HUDEP-2 (cell line): ENCODE measurements at regions not wholly inside any gene's neighbourhood (a gene's known extent, or its start where the extent isn't known, plus 50 kb on each side); places are given as distances from the start of the nearest gene placed in this dataset.

ENCODE experiments used
- DNase-seq, 76 experiments: peaks; one replicate each; lab custom pipeline; 2025; ENCODE audit not compliant: unreplicated experiment in 76 of 76; lab: John Stamatoyannopoulos, UW

DNA sequence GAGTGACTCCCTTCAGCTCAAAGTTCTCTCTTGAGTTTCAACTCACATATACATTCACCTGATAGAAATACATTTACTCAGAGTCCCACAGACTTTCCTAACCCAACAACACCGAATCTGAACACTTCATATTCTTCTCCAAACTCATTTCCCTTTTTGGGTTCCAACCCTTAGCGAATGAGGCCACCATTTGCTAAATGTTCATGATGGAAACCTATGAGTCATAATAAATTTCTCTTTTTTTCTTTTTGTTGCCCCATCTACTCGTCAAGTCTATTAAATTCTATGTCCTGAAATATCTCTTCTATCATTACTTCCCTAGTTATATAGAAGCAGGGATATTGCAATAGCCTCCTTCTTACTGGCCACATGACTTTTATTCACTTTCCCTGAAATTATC, 100.1 kb downstream of the HLX start:
- no peak for DNase-seq

DNA sequence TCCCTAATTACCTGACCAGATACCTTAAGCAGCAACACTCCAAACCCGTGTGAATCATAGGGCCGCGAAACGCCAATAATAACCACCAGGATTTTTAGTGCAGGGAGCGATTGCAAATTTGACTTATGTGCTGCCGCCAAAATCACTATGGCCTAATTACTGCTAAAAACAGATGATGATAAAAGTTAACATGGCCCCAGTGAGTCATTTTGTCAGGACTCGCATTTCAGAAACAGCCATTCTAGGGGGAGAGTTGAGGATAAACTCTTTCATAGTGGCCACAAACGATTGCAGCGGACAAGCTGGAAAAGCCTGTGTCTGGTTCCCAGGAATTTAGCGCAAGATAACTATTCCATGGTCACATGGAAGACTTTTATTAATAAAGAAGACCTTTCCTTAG, 103.4 kb downstream of the HLX start:
- DNase-seq: no peak

DNA sequence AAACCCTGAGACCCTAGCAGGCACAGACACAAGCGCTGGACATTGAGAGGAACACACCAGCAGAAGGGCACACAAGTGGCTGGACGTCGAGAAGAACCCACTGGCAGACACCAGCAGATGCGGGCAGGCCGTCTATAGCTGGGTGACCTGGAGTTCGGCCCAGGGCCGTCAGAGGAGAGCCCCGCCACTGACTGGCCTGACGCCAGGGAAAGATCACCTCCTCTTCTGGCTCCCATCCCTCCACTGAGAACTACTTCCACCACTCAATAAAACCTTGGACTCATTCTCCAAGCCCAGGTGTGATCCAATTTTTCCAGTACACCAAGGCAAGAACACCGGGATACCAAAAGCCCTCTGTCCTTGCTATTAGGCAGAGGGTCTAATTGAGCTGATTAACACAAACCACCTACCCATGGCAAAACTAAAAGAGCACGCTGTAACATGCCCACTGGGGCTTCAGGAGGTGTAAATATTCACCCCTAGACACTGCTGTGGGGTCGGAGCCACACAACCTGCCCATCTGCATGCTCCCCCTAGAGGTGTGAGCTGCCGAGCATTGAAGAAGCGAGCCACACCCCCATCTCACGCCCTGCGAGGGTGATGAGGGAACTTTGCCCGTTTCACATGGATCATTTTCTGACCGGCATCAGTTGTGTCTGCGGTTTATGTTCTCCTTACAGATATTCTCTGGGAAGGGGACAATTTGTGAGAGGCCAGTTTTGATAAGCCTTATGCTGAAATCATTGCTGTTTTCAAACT, 104.8 kb downstream of the HLX start:
- no peak for DNase-seq

DNA sequence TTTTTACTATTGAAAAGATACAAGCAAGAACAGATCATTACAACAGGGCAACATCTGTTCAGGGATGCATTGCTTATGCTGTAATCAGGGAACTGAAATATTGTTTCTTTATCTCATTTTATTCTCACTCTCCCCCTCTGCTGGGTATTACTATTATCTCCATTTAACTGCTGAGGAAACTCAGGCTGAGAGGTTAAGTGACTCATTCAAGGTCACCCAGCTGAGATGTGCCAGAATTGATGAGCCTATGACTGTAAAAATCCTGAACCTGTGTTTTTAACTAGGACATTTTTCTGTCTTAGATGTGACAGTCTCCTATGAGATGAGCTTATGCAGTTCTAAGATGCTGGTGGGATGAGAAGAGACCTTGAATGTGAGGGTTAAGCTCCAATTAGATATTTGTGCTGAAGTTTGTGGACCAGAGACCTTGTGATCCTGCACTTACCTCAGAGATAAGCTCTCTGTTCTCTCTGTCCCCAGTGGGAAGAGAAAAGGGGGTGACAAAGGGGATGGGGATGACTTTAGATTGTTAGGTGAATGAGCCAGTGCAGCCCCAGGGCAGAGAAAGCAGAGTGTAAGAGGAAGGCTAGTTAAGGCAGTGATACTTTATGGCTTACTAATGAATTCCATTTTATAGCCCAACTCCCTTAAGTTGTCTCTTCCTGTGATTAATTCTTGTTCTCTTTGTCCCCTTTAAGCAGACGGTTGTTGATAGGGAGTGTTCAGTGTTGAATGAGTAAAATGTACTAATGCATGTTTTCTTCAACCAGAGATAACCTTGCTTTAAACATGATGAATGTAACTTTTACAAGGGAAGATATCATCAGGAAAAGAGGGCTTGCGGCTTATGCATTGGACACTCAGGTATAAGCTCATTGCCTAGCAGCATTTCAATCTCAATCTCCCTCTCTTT, 111.4 kb downstream of the HLX start:
- peak in 25 of 76 experiments; percentile 2 to 67 (median 22) for DNase-seq

DNA sequence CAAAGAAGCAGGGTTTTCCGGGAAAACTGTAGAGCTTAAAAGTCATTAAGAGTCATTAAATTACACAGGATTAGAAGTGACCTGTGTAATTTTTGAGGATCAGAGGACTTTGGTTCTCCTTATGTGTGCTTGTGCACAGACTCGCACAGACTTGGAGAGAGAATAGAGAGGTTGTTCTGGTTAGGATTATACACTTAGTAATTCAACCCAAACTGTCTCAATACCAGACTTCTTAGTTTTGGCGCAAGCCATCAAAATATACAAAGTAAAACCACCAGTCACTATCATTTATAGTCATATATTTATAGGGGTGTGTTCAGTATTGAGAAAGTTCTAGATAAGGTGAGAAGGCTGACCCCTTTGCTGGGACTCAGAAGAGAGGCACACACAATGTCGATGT, 112.3 kb downstream of the HLX start:
- no peak for DNase-seq

DNA sequence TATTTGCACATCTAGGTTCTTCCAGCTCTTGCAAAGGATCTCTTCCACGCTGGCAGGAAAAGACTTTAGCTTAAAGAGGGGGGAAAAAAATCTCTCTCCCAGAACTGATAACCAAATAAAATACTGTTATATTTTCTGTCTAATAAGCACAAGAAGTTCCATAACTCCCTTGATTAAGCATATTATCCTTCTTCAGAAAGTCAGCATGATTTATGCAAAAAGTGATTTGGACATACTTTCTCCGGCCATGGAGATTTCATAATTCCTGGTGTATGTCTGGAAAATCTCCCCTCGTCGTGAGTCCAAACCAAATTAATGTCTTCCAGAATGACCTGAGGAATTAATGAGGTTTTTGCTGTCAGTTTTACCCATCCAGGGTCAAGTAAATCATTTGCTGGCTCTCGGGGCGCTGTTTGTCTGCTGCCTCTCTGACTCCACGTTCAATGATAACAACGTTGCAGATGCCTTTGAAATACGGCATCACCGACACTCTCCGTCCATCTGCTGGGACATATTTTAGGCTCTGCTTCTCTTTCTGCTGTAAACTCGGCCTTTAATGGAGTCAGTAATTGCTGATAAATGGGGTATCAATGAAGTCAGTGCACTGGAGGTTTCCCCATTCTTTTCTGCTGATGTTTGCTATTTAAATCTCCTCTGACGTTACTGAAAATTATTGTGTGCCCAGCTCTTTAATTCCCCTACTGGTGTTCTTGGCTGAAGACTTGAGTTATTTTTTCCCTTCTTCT, 112.9 kb downstream of the HLX start:
- no peak for DNase-seq

DNA sequence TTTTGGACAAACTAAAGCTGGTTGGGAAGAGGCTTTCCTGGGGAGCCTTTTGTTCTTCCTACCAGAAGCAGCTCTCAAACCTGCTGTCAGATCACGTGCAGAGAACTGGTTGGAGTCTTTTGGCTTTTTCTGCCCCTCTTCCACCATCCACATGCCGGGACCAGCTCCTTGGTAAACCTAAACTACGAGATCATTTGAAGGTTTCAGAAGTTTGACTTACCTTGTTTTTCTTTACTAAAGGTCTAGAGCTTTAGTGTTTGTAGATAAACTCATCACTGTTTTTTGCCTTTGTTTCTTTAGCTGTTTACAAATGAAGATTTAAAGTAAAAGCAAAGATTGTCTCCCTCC, 113.4 kb downstream of the HLX start:
- DNase-seq: no peak

DNA sequence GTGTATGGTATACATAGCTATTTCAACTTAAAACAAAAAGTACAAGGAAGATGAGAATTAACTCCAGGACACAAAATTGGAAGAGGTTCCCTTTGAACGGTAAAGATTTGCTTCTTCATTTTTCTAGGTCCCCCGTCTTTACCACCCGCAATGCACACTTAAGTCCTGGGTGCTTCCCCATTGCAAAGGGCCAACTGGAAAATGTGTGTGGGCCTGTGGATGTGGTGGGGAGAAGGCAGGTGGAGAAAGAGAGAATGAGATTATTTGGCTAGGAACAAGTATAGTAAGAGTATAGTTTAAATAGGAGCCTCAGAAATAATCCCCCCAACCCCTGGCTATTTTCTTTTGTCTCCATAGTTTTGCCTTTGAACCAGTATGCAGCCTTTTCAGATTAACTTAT, 115.4 kb downstream of the HLX start:
- DNase-seq: no peak

DNA sequence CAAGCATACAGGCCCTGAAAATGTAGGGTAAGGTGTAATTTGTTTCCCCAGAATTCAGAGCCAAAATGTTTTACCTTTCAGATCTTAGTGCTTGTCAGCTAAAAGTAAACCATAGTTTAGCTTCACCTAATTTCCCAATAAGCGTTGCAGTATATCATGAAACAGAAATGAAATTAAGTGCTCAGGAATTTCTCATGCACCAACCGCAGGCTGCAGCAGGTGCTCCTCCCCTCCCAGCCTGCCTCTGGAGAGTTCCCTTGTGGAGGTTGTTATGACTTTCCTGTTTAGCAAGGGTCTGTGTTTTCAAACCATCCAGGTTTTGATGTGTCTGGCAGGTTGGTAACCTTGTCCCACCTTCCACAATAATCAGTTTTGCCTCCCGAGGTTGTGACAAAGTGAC, 118.5 kb downstream of the HLX start:
- no peak for DNase-seq

DNA sequence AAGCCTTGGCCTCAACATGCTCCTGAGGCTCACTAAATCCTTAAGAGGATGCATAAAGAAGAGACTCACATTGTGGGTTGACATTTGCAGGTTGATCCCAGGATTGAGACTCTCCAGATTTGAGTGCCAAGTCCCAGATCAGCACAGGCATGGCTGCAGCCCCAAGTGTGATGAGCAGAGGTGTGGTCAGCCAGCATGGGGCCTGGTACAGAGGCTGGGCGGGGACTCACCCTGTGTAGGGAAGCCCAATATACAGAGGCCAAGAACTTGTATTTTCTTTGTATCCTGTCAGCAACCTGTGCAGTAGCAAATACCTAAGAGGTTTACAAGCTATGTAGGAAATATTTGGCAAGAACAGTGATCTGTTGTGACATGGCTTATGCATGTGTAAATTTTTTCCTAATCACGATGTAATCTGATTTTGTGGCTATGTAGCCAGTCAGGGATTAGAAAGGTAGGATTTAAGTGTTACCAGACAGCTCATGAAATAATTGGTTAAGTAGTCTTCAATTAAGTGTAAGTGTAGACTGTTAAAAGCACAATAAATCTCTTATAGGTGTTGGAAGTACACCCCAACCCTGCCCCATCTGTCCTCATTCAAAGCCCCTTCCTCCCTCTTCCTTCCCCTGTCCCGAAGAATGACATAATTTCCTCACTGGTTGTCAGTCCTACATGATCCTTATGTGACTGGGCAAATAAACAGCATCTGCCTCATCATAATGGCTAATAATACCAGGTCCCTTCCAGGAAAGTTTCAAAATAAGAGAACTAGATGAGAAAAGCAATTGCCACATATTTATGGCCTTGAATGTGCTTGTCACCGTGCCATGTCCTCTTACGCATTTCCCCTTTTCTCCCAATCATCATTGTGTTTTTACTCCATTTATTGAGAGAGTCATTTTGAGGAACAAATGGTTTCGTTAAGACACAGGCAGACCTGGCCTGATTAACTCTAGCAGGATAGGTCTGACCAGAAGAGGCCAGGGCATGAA, 120.9 kb downstream of the HLX start:
- DNase-seq: no peak

DNA sequence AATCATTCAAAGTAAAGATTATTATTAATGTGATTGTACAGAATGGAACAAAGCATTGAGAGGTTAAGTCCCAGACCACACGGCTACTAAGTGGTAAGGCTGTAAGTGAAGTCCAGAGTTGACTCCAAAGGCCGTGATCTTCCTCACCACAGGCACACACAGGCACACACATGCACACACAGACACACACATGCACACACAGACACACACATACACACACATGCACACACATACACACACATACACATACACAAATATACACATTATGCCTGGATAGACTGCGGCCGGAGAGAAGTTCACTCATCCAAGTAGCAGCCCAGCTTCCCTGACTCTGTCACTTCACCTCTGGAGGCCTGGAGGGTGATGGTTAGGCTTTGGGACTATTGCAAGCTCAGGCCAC, 121.9 kb downstream of the HLX start:
- DNase-seq: no peak

DNA sequence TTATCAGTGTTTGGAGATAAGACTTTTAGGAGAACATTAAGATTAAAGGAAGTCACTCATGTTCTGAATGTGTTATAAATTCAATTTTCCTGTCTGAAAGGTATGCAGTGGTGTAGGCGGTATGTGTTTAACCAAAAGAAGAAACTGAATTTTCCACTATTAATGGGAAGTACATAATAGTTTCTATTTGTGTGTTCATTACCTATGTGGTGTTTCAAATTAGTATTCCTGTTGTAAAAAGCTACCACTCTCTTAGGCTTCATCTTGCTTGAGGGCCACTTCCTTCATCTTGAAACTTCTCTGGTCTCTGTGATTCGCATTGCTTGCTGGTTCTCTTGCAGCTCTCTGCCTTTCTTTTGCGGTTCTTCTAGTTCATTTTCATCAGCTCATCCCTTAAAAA, 123.4 kb downstream of the HLX start:
- DNase-seq: no peak

DNA sequence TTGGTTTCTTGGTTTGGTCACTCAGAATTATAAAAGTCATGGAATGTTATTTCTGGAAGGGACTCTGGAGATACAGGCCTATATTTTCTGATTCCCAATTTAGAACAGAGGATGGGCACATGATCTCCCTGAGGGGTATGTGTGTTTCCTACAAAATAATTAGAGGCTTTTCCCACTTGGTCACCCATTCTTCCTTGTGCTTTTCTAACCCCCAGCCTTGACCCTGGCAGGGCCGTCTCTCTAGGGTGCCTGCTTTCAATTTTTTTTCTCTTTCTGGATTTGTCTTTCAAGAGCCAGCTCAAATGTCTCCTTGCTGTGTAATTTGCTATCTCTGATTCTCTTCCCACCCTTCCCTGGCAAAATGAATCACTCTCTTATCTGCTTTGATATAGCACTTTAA, 131.9 kb downstream of the HLX start:
- DNase-seq: no peak

DNA sequence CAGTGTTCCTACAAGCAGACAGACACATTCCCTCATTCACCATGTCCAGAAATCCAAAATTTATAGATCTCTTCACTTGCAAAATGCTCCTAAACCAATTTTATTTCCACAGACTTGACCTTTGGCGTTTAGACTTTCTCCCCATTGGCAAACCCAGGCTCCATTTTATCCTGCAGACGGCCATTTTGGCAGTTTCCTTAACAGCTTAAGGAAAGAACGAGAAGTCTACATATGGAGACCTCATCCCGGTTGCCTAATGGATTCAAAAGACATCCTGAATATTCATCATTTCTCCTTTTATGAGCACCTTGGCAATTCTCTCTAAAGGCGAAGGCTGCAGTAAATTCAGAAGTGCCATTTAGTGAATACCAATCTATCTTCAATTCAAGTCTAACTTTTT, 132.9 kb downstream of the HLX start:
- no peak for DNase-seq

DNA sequence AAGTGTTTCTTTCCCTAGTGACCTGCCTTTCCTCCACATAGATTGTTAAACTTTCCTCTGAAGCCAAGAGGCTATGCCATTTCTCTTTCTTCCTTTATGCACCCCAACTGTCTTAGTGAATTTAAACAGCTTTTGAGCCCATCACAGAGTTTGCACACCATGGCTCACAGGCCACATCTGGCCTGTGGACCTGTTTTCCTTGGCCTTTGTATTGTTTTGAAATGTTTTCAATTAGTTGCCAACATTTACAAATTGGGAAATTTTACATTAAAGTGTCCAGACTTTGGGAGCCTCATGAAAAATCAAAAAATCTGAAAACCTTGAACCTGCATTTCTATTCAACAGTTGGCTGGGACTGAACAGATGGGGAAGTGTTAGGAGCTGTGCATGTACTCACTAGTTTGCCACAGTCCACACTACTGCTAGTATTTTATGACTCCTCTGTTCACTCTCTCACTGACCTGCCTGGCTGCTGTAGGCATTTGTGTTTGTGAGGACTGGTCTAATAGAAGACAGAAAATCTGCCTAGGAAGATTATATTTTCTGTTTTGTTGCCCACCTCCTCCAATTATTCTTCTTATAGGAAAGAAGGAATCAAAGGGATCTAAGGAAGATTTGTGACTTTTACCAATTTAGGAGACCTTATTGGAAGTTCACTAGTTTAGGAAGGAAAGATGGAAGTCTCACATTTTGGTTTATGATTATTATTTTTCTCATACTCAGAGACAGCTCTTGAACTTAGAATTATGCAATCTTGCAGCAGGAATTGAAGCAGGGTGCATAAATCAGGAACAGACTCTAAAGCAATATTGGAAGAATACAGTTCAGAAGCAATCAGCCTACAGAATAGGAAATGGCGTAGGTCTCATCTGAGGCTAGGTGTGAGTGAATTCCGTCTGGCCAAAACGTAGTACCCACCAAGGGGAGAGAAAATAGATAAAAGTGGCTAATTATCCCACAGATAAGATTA, 134.7 kb downstream of the HLX start:
- no peak for DNase-seq

DNA sequence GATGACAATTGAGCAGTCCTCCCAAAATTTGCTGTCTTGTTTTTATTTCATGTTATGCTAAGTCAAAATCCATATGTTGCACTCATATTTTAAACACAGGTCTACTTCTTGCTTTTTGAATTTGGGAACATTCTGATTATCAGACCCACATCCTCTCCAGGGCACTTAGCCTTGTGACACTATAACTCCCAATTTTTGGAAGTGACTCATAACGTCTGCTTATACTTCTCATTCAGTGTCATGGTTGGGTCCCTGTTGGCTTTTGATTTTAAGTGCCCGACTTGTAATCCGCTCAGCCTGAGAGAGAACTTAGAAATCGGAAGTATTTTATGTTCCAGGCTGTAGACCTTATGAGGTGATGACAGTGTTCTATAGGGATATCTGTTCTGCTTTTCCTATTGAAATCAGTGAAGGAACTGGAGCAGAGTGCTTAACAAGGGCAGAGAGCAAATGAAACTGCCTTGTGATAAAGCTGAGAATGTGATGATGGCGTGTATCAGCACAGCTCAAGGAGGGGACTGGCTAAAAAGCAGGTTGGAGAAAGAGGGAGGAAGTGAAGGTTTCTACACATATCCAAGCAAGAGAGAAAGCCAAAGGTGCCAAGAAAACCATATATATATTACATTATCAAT, 136.0 kb downstream of the HLX start:
- DNase-seq: no peak

DNA sequence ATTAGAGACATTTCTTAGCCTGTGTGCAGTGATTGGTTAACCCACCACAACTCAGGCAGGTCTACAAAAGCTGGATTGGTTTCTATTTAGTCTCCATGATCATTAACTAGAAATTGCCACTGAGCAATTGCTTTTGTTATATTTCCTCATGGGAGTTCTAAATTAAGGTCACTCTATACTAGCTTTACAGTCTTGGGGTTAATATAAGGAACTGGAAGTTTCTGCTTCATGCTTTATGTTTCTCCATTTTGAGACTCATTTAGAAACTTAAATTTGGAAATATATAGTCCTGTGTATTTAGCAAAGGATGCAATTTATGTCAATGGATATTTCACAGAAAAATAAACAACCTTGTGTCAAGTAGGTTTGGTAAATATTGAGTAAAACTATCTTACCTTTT, 137.5 kb downstream of the HLX start:
- no peak for DNase-seq

DNA sequence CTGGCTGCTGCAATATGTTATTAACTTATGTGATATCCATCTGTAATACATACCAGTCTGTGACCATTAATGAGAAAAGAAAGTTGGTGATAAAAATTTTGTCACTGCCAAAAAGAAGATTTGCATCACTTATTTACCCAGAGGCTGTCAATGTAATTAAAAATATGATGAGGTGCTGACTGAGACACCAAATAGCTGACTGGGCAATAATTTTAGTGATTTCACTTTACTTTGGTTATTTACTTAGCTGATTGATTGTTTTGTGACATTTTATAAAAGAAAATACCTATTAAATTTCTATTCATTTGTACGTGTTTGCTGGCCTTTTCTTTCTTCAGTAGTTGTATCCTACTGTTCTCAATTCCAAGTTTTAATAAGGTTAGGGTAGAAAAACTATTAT, 139.2 kb downstream of the HLX start:
- DNase-seq: no peak

DNA sequence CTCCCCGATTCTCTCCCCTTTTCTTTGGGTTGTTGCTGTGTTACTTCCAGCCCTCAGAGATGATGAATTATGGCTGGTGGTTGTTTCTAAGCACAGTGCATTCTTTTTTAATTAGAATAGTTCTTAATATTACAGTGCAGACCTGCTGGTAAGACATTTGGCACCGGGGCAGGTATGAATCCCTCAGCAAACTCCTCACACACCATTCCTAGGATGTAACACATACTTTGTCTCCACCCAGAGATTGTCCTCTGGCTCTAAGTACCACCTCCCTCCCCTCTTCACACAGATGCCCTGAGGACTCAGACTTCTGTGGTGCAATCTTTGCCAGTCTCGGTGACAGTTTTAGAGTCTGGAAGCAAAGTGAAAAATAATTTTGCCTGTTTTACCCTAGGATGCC, 143.1 kb downstream of the HLX start:
- no peak for DNase-seq
